ENCODE measurements at regions not wholly inside any gene's neighbourhood (a gene's known extent, or its start where the extent isn't known, plus 50 kb on each side); places are given as distances from the start of the nearest gene placed in this dataset.

DNA sequence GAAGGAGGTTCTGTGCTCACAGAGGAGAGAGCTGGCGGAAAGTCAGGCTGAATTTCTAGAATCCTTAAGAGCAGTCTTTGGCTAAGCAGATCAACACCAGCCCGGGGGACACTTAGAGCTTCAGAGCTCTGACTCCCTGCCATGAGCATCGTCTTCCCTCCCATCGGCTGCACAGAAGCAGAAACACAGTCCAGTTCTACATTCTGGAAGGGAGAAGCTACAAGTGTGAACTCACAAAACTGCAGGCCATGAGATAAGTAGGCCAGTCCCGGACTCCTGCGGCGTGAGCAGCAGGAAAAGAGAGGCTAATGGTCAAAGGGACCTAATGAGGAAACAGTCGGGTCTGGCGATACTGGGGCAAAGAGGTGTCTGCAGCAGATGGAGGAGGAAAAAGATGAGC lies 211.5 kb downstream of the DHX15 start:
- Histone ChIP-seq H3K9me3 (replicated peaks in 1 of 2; ENCODE audit: control insufficient read depth in 1 of 2, insufficient read depth in 1 of 2, low read length in 2 of 2) (no peaks in the 10 kb centered on the region), H3K9ac (ENCODE audit: insufficient read depth, low read length, poor library complexity, severe bottlenecking) (no peak overlapping the region), H3K27ac (ENCODE audit: low read depth in 1 of 2, low read length in 2 of 2) (no peak overlapping the region), H4K20me1 (ENCODE audit: insufficient read depth, low read length) (no peaks in the 10 kb centered on the region), H3K36me3 (replicated peaks in 1 of 2; ENCODE audit: control insufficient read depth in 1 of 2, insufficient read depth in 2 of 2, low read length in 2 of 2) (no peaks in the 10 kb centered on the region), H3K4me1 (ENCODE audit: control insufficient read depth in 1 of 2, insufficient read depth in 2 of 2, low read length in 2 of 2) (no peaks in the 10 kb centered on the region), H2AFZ (ENCODE audit: insufficient read depth, low read depth, low read length, poor library complexity, severe bottlenecking) (no peak overlapping the region), H3K4me3 (replicated peaks in 1 of 3; ENCODE audit: low read depth in 2 of 3, low read length in 3 of 3) (no peak overlapping the region), H3K79me2 (ENCODE audit: insufficient read depth, low read length) (no peaks in the 10 kb centered on the region), H3K4me2 (replicated peaks; ENCODE audit: extremely low read depth, low read length, poor library complexity, severe bottlenecking) (no peak overlapping the region), H3K27me3 (ENCODE audit: control insufficient read depth in 2 of 2, insufficient read depth in 2 of 2, low read length in 2 of 2) (no peaks in the 10 kb centered on the region)
- H3K4me3 Mint-ChIP-seq, result no peak overlapping the region
- peaks cover 0 to 9% (median 0%) of the 10 kb centered on the region in 7 donors for H3K9me3 Mint-ChIP-seq
- WGBS (ENCODE audit: insufficient coverage), result 90% methylated on average over 7 of the region's 9 CpGs
- TF ChIP-seq, protein P1, sequence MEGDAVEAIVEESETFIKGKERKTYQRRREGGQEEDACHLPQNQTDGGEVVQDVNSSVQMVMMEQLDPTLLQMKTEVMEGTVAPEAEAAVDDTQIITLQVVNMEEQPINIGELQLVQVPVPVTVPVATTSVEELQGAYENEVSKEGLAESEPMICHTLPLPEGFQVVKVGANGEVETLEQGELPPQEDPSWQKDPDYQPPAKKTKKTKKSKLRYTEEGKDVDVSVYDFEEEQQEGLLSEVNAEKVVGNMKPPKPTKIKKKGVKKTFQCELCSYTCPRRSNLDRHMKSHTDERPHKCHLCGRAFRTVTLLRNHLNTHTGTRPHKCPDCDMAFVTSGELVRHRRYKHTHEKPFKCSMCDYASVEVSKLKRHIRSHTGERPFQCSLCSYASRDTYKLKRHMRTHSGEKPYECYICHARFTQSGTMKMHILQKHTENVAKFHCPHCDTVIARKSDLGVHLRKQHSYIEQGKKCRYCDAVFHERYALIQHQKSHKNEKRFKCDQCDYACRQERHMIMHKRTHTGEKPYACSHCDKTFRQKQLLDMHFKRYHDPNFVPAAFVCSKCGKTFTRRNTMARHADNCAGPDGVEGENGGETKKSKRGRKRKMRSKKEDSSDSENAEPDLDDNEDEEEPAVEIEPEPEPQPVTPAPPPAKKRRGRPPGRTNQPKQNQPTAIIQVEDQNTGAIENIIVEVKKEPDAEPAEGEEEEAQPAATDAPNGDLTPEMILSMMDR (IDR thresholded peaks at IDR 0.05), result no peak
- intact Hi-C loops (cut with micrococcal nuclease), result no loop called here
- H3K27me3 Mint-ChIP-seq (ENCODE audit: low read depth in 3 of 3), result peaks cover 0 to 3% (median 0%) of the 10 kb centered on the region in 3 donors
- no peaks in the 10 kb centered on the region for H3K4me1 Mint-ChIP-seq
- H3K27ac Mint-ChIP-seq, result no peak overlapping the region
- no peaks in the 10 kb centered on the region for H3K36me3 Mint-ChIP-seq
- no peak for DNase-seq

DNA sequence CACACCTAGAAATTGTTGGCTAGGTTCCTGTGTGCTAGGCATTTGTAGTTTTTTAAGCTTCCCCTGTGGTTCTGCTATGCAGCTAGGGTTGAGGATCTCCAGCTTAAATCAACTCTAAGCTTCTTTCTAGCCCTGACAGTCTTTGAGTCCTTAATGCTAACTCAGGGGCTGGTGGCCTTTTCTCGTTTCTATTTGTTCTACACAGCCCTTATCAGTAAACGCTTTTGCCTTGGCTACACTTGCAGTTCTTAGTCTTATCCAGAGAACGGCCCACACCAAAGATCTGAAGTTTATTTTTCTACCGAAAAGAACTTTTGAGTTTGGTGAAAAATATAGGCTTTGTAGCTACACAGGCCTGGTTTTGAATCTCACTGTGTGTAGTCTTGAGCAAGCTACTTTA lies 212.0 kb downstream of the DHX15 start:
- Histone ChIP-seq H3K4me2 (replicated peaks; ENCODE audit: extremely low read depth, low read length, poor library complexity, severe bottlenecking) (no peak overlapping the region), H4K20me1 (ENCODE audit: insufficient read depth, low read length) (no peaks in the 10 kb centered on the region), H2AFZ (ENCODE audit: insufficient read depth, low read depth, low read length, poor library complexity, severe bottlenecking) (no peak overlapping the region), H3K79me2 (ENCODE audit: insufficient read depth, low read length) (no peaks in the 10 kb centered on the region), H3K36me3 (replicated peaks in 1 of 2; ENCODE audit: control insufficient read depth in 1 of 2, insufficient read depth in 2 of 2, low read length in 2 of 2) (no peaks in the 10 kb centered on the region), H3K9ac (ENCODE audit: insufficient read depth, low read length, poor library complexity, severe bottlenecking) (no peak overlapping the region), H3K4me1 (ENCODE audit: control insufficient read depth in 1 of 2, insufficient read depth in 2 of 2, low read length in 2 of 2) (no peaks in the 10 kb centered on the region), H3K9me3 (replicated peaks in 1 of 2; ENCODE audit: control insufficient read depth in 1 of 2, insufficient read depth in 1 of 2, low read length in 2 of 2) (no peaks in the 10 kb centered on the region), H3K27me3 (ENCODE audit: control insufficient read depth in 2 of 2, insufficient read depth in 2 of 2, low read length in 2 of 2) (no peaks in the 10 kb centered on the region), H3K4me3 (replicated peaks in 1 of 3; ENCODE audit: low read depth in 2 of 3, low read length in 3 of 3) (no peak overlapping the region), H3K27ac (ENCODE audit: low read depth in 1 of 2, low read length in 2 of 2) (no peak overlapping the region)
- TF ChIP-seq, protein P1 (IDR thresholded peaks at IDR 0.05), result no peak
- Mint-ChIP-seq H3K4me1 (no peaks in the 10 kb centered on the region), H3K9me3 (peaks cover 0 to 9% (median 0%) of the 10 kb centered on the region in 7 donors), H3K36me3 (no peaks in the 10 kb centered on the region), H3K27me3 (ENCODE audit: low read depth in 3 of 3) (peaks cover 0 to 3% (median 0%) of the 10 kb centered on the region in 3 donors), H3K4me3 (no peak overlapping the region), H3K27ac (no peak overlapping the region)
- DNase-seq, result no peak
- intact Hi-C loops (cut with micrococcal nuclease), result no loop called here
- WGBS (ENCODE audit: insufficient coverage), result 86% methylated on average over 1 of the region's 4 CpGs

Data from CD14-positive monocyte (primary cell).